H1 (cell line): ENCODE measurements at regions not wholly inside any gene's neighbourhood (a gene's known extent, or its start where the extent isn't known, plus 50 kb on each side); places are given as distances from the start of the nearest gene placed in this dataset.

Experiments
- CHD7 ChIP-seq: fragments of 300-600 bp; sonication (generic); IDR thresholded peaks from 2 replicates; pipeline ENCODE4 v1.7.1; 2012; ENCODE audit warnings: low read length, moderate library complexity, mild to moderate bottlenecking, inconsistent platforms; ENCODE audit not compliant: insufficient replicate concordance
- RXRA ChIP-seq: IDR thresholded peaks from 2 replicates; pipeline ENCODE4 v1.6.1; 2011; ENCODE audit warnings: low read depth, mild to moderate bottlenecking, low read length, moderate library complexity; ENCODE audit not compliant: insufficient read depth
- SAP30 ChIP-seq: fragments of 300-600 bp; sonication (generic); IDR thresholded peaks from 2 replicates; pipeline ENCODE4 v1.7.1; 2012; ENCODE audit warnings: low read length, moderate library complexity, mild to moderate bottlenecking, inconsistent platforms; ENCODE audit not compliant: insufficient read depth, insufficient replicate concordance
- SIN3A ChIP-seq, 2 experiments: IDR thresholded peaks in 1 of 2; conservative IDR thresholded peaks in 1 of 2; 2 replicates each; pipeline ENCODE4 v1.6.1; 2011 to 2012; ENCODE audit warnings: low read length in 2 of 2, improper control_type of control experiment in 1 of 2, low read depth in 1 of 2, mild to moderate bottlenecking in 1 of 2
- SIRT6 ChIP-seq: IDR thresholded peaks from one replicate; pipeline ENCODE4 v1.7.1; 2012; ENCODE audit warnings: low read length, inconsistent platforms
- TEAD4 ChIP-seq: IDR thresholded peaks from 2 replicates; pipeline ENCODE4 v1.6.1; 2012; ENCODE audit warnings: low read depth, low read length, inconsistent platforms, mixed read lengths

DNA sequence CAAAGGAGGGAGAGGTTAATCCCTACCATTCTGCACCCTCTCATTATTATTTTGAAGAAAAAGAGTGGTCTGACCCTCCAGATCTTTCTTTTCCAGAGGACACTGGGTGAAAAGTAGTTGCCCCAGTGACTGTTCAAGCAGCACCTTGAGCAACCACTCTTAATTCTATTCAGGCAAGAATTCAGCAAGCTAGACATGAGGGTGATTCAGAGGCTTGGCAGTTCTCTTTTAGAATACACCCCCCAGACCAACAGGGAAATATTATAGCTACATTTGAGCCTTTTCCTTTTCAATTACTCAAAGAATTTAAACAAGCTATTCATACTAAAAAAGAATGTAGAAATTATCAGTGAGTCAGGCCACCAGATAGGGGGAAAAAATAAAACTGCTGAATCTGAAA lies 178.3 kb downstream of the MRPS30 start (continued):
- TF ChIP-seq CHD7 (no peak), SIN3A (conservative IDR thresholded peaks at IDR 0.05 in 1 of 2, IDR thresholded peaks at IDR 0.05 in 1 of 2; ENCODE audit: low read depth in 1 of 2, low read length in 2 of 2) (no peak), TEAD4 (no peak), RXRA (no peak), SAP30 (no peak), SIRT6 (no peak)
